ENCODE measurements at regions not wholly inside any gene's neighbourhood (a gene's known extent, or its start where the extent isn't known, plus 50 kb on each side); places are given as distances from the start of the nearest gene placed in this dataset.

DNA sequence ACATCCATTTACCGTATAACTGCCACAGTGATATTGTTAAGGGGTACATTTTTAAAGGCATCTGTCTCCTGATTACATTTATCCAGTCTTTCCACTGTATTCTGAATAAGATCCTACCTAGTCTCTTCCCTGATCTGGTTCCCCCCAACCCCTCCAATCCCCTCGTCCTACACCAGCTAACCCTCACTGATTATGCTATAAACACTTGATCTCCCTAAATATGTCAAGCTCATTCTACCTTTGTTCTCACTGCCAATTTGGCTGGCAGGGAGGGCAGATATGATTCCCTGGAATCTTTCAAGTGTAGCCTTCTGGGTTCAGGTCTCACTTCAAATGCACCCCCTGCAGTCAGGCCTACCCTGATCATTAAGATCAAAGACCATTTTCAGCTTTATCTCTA, 1379.8 kb upstream of the MIR17HG start:
- H3K4me1 ChIP-seq (ENCODE audit: control insufficient read depth, insufficient read depth, low read length): no peaks in the 10 kb centered on the region
- ChIA-PET CTCF (no interaction called here), POLR2A (no interaction called here)
- H3K4me3 ChIP-seq (ENCODE audit: low read depth, low read length): no peak overlapping the region
- TF ChIP-seq ZSCAN16 (tag by site-specific recombination; IDR thresholded peaks at IDR 0.05) (no peak), PRDM1 (tag by site-specific recombination; IDR thresholded peaks at IDR 0.05) (no peak), ZNF404 (tag by site-specific recombination; IDR thresholded peaks at IDR 0.05) (no peak), ZNF239 (tag by site-specific recombination; IDR thresholded peaks at IDR 0.05) (no peak), KLF9 (tag by site-specific recombination; IDR thresholded peaks at IDR 0.05; ENCODE audit: low read depth) (no peak), ZNF596 (tag by site-specific recombination; IDR thresholded peaks at IDR 0.05) (no peak), BCL11A (tag by site-specific recombination; IDR thresholded peaks at IDR 0.05; ENCODE audit: low read depth) (no peak), ZNF677 (tag by site-specific recombination; IDR thresholded peaks at IDR 0.05) (no peak), ZNF626 (tag by site-specific recombination; IDR thresholded peaks at IDR 0.05) (no peak), ZNF747 (tag by site-specific recombination; IDR thresholded peaks at IDR 0.05) (no peak), ZNF221 (tag by site-specific recombination; IDR thresholded peaks at IDR 0.05; ENCODE audit: borderline replicate concordance) (no peak)
- TF ChIP-seq, protein P1, sequence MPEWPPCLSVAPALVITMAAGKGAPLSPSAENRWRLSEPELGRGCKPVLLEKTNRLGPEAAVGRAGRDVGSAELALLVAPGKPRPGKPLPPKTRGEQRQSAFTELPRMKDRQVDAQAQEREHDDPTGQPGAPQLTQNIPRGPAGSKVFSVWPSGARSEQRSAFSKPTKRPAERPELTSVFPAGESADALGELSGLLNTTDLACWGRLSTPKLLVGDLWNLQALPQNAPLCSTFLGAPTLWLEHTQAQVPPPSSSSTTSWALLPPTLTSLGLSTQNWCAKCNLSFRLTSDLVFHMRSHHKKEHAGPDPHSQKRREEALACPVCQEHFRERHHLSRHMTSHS (tag by site-specific recombination; IDR thresholded peaks at IDR 0.05): no peak
- TF ChIP-seq, protein P2, sequence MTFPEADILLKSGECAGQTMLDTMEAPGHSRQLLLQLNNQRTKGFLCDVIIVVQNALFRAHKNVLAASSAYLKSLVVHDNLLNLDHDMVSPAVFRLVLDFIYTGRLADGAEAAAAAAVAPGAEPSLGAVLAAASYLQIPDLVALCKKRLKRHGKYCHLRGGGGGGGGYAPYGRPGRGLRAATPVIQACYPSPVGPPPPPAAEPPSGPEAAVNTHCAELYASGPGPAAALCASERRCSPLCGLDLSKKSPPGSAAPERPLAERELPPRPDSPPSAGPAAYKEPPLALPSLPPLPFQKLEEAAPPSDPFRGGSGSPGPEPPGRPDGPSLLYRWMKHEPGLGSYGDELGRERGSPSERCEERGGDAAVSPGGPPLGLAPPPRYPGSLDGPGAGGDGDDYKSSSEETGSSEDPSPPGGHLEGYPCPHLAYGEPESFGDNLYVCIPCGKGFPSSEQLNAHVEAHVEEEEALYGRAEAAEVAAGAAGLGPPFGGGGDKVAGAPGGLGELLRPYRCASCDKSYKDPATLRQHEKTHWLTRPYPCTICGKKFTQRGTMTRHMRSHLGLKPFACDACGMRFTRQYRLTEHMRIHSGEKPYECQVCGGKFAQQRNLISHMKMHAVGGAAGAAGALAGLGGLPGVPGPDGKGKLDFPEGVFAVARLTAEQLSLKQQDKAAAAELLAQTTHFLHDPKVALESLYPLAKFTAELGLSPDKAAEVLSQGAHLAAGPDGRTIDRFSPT (tag by site-specific recombination; IDR thresholded peaks at IDR 0.05): no peak
- H3K9me3 ChIP-seq (ENCODE audit: control insufficient read depth, insufficient read depth, low read depth, low read length): no peaks in the 10 kb centered on the region
- no peak overlapping the region for H3K27ac ChIP-seq (ENCODE audit: extremely low read depth, low read depth, low read length)
- H3K36me3 ChIP-seq (ENCODE audit: control insufficient read depth in 2 of 2, insufficient read depth in 1 of 2, low read length in 2 of 2): no peaks in the 10 kb centered on the region

DNA sequence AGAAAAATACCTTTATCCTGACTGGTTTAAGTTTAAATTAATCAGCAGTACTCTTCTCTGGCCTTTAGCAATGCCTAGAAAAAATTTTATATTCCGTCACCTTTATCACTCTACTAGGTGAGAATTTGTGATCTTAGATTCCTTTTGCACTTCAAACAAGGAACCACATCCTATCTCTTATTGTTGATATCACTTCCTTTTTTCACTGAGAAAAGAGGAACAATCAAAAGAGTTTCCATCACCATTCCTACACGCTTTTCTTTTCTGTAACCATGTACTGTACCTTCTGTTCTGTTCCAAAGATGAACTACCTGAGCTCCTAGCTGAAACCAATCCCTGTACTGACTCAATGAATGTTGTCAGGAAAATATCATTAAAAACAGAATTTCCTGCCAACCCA, 1379.0 kb upstream of the MIR17HG start:
- Histone ChIP-seq H3K4me1 (ENCODE audit: control insufficient read depth, insufficient read depth, low read length) (no peaks in the 10 kb centered on the region), H3K4me3 (ENCODE audit: low read depth, low read length) (no peak overlapping the region), H3K36me3 (ENCODE audit: control insufficient read depth in 2 of 2, insufficient read depth in 1 of 2, low read length in 2 of 2) (no peaks in the 10 kb centered on the region), H3K9me3 (ENCODE audit: control insufficient read depth, insufficient read depth, low read depth, low read length) (no peaks in the 10 kb centered on the region), H3K27ac (ENCODE audit: extremely low read depth, low read depth, low read length) (no peak overlapping the region)
- POLR2A ChIA-PET: no interaction called here
- CTCF ChIA-PET: no interaction called here
- TF ChIP-seq, protein P3, sequence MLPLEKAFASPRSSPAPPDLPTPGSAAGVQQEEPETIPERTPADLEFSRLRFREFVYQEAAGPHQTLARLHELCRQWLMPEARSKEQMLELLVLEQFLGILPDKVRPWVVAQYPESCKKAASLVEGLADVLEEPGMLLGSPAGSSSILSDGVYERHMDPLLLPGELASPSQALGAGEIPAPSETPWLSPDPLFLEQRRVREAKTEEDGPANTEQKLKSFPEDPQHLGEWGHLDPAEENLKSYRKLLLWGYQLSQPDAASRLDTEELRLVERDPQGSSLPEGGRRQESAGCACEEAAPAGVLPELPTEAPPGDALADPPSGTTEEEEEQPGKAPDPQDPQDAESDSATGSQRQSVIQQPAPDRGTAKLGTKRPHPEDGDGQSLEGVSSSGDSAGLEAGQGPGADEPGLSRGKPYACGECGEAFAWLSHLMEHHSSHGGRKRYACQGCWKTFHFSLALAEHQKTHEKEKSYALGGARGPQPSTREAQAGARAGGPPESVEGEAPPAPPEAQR (tag by site-specific recombination; IDR thresholded peaks at IDR 0.05): no peak
- no peak for TF ChIP-seq ZNF155 (tag by site-specific recombination; IDR thresholded peaks at IDR 0.05)
- no peak for TF ChIP-seq ZNF2 (tag by site-specific recombination; IDR thresholded peaks at IDR 0.05)
- TF ChIP-seq ZFP41 (tag by site-specific recombination; IDR thresholded peaks at IDR 0.05; ENCODE audit: borderline replicate concordance): no peak
- no peak for TF ChIP-seq YY1 (tag by site-specific recombination; IDR thresholded peaks at IDR 0.05)
- no peak for TF ChIP-seq SETDB1 (IDR thresholded peaks at IDR 0.05; ENCODE audit: insufficient read length, low read length)
- TF ChIP-seq ZNF785 (tag by site-specific recombination; IDR thresholded peaks at IDR 0.05): no peak
- no peak for TF ChIP-seq ZNF292 (tag by site-specific recombination; IDR thresholded peaks at IDR 0.05; ENCODE audit: borderline replicate concordance, low read depth)
- TF ChIP-seq ZNF529 (tag by site-specific recombination; IDR thresholded peaks at IDR 0.05; ENCODE audit: insufficient replicate concordance): no peak
- TF ChIP-seq, protein P4, sequence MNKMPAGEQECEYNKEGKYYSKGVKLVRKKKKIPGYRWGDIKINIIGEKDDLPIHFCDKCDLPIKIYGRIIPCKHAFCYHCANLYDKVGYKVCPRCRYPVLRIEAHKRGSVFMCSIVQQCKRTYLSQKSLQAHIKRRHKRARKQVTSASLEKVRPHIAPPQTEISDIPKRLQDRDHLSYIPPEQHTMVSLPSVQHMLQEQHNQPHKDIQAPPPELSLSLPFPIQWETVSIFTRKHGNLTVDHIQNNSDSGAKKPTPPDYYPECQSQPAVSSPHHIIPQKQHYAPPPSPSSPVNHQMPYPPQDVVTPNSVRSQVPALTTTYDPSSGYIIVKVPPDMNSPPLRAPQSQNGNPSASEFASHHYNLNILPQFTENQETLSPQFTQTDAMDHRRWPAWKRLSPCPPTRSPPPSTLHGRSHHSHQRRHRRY (tag by site-specific recombination; IDR thresholded peaks at IDR 0.05): no peak
- TF ChIP-seq, protein P5, sequence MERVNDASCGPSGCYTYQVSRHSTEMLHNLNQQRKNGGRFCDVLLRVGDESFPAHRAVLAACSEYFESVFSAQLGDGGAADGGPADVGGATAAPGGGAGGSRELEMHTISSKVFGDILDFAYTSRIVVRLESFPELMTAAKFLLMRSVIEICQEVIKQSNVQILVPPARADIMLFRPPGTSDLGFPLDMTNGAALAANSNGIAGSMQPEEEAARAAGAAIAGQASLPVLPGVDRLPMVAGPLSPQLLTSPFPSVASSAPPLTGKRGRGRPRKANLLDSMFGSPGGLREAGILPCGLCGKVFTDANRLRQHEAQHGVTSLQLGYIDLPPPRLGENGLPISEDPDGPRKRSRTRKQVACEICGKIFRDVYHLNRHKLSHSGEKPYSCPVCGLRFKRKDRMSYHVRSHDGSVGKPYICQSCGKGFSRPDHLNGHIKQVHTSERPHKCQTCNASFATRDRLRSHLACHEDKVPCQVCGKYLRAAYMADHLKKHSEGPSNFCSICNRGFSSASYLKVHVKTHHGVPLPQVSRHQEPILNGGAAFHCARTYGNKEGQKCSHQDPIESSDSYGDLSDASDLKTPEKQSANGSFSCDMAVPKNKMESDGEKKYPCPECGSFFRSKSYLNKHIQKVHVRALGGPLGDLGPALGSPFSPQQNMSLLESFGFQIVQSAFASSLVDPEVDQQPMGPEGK (tag by site-specific recombination; IDR thresholded peaks at IDR 0.05): no peak
- no peak for TF ChIP-seq GLI4 (tag by site-specific recombination; IDR thresholded peaks at IDR 0.05)

Measured in HEK293 (cell line).